ENCODE measurements at regions not wholly inside any gene's neighbourhood (a gene's known extent, or its start where the extent isn't known, plus 50 kb on each side); places are given as distances from the start of the nearest gene placed in this dataset.

DNA sequence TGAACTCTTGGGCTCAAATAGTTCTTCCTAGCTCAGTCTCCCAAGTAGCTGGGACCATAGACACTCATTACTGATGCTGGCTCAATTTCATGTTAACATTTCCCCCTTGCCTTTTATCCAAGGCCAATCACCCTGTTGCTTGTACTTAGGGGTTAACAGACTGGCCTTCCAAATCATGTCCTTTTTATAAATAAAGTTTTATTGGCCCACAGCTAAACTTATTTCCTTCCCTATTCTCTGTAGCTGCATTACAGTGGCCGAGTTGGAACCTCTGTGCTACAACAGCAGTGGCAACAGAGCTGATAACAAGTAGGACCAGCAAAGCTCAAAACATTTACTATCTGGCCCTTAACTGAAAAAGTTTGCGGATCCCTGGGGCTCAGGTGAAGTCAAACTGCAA lies 109.8 kb downstream of the ZFP64 start:
- TF ChIP-seq POLR2A (IDR thresholded peaks at IDR 0.05) (no peak), POLR2AphosphoS5 (IDR thresholded peaks at IDR 0.05) (no peak)
- TF ChIP-seq, protein P1, sequence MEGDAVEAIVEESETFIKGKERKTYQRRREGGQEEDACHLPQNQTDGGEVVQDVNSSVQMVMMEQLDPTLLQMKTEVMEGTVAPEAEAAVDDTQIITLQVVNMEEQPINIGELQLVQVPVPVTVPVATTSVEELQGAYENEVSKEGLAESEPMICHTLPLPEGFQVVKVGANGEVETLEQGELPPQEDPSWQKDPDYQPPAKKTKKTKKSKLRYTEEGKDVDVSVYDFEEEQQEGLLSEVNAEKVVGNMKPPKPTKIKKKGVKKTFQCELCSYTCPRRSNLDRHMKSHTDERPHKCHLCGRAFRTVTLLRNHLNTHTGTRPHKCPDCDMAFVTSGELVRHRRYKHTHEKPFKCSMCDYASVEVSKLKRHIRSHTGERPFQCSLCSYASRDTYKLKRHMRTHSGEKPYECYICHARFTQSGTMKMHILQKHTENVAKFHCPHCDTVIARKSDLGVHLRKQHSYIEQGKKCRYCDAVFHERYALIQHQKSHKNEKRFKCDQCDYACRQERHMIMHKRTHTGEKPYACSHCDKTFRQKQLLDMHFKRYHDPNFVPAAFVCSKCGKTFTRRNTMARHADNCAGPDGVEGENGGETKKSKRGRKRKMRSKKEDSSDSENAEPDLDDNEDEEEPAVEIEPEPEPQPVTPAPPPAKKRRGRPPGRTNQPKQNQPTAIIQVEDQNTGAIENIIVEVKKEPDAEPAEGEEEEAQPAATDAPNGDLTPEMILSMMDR (IDR thresholded peaks at IDR 0.05) = no peak
- intact Hi-C loops (cut with DNase I) = loop anchor here (5.0 to 10.0 kb wide), 2 partner anchors 444 to 1097 kb away; no protein-coding TSS in a partner anchor
- Histone ChIP-seq H3K27ac (no peak overlapping the region), H3K36me3 (no peaks in the 10 kb centered on the region), H3K9me3 (no peaks in the 10 kb centered on the region), H3K27me3 (replicated peaks; ENCODE audit: insufficient read depth) (no peaks in the 10 kb centered on the region), H3K4me3 (no peak overlapping the region), H3K4me1 (replicated peaks) (no peaks in the 10 kb centered on the region)
- no peak for DNase-seq (ENCODE audit: low spot score)
- WGBS = 88% methylated on average over 2 of the region's 2 CpGs

DNA sequence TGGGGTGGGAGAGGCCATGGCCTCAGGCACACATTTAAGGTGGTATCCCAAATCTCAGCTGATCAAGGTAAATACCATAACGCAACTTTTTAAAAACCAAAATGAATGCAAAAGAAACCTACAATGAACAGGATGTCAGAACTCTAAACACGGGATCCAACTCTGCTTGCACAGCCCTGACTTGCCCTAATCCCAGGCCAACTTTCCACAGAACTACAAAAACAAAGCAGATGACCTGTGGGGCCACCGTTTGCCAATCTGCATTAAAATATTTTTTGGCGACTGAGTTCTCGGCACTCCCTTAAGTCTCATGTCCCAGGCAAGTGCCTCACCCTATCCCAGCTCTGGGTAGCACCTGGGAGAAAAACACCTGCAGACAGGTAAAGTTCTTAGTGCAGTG lies 110.5 kb downstream of the ZFP64 start:
- no peak overlapping the region for H3K4me3 ChIP-seq
- no peaks in the 10 kb centered on the region for H3K4me1 ChIP-seq (replicated peaks)
- H3K9me3 ChIP-seq = no peaks in the 10 kb centered on the region
- H3K36me3 ChIP-seq = no peaks in the 10 kb centered on the region
- no peak for DNase-seq (ENCODE audit: low spot score)
- 39% methylated on average over 5 of the region's 5 CpGs for WGBS
- H3K27ac ChIP-seq = no peak overlapping the region
- H3K27me3 ChIP-seq (replicated peaks; ENCODE audit: insufficient read depth) = no peaks in the 10 kb centered on the region
- TF ChIP-seq POLR2AphosphoS5 (IDR thresholded peaks at IDR 0.05) (no peak), POLR2A (IDR thresholded peaks at IDR 0.05) (no peak)
- TF ChIP-seq, protein P1 (IDR thresholded peaks at IDR 0.05) = no peak
- intact Hi-C loops (cut with DNase I) = loop anchor here (5.0 to 10.0 kb wide), 2 partner anchors 444 to 1096 kb away; no protein-coding TSS in a partner anchor

DNA sequence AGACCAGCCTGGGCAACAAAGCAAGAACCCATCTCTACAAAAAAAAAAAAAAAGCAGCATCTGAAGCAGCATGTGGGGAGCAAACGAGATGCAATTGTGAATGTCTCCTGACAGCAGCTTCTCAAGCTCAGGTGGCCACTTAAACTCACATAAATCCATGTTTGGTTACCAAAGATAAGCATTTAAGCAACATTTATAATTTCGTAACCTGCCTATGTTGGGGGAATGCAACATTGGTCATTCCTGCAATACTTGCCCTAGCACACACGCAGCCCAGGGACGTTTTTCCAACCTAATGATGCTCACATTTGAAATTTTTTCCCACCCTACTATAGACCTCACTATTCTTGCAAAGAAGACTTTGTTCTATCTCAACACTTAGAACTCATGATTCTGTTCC lies 113.3 kb downstream of the ZFP64 start:
- Histone ChIP-seq H3K27me3 (replicated peaks; ENCODE audit: insufficient read depth) (no peaks in the 10 kb centered on the region), H3K9me3 (no peaks in the 10 kb centered on the region), H3K27ac (no peak overlapping the region), H3K4me1 (replicated peaks) (no peaks in the 10 kb centered on the region), H3K4me3 (no peak overlapping the region), H3K36me3 (no peaks in the 10 kb centered on the region)
- TF ChIP-seq POLR2A (IDR thresholded peaks at IDR 0.05) (no peak), POLR2AphosphoS5 (IDR thresholded peaks at IDR 0.05) (no peak)
- TF ChIP-seq, protein P1 (IDR thresholded peaks at IDR 0.05) = no peak
- intact Hi-C loops (cut with DNase I) = no loop called here
- 86% methylated on average over 4 of the region's 4 CpGs for WGBS
- no peak for DNase-seq (ENCODE audit: low spot score)

DNA sequence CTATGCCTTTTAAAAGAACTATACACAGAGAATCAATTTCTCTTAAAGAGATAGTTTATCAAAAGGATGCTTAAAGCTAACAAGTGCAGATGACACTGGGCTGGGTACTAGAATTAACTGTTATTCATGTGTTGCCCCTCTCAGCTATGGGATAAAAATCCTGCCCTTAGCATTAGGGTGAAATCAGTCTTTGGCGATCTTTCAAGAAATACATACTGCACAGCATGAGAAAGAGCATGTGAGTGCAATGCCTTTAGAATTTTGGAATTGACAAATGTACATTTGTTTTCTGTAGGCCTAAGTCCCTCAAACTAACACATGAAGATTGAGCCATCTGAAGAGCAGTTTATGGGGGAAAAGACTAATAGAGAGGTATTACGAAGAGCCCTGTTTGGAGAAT lies 115.4 kb downstream of the ZFP64 start:
- TF ChIP-seq, protein P1 (IDR thresholded peaks at IDR 0.05) = no peak
- TF ChIP-seq POLR2AphosphoS5 (IDR thresholded peaks at IDR 0.05) (no peak), POLR2A (IDR thresholded peaks at IDR 0.05) (no peak)
- 68% methylated on average over 2 of the region's 2 CpGs for WGBS
- DNase-seq (ENCODE audit: low spot score) = no peak
- H3K36me3 ChIP-seq = no peaks in the 10 kb centered on the region
- H3K27ac ChIP-seq = no peak overlapping the region
- H3K4me3 ChIP-seq = no peak overlapping the region
- intact Hi-C loops (cut with DNase I) = no loop called here
- H3K27me3 ChIP-seq (replicated peaks; ENCODE audit: insufficient read depth) = no peaks in the 10 kb centered on the region
- H3K9me3 ChIP-seq = no peaks in the 10 kb centered on the region
- no peaks in the 10 kb centered on the region for H3K4me1 ChIP-seq (replicated peaks)

DNA sequence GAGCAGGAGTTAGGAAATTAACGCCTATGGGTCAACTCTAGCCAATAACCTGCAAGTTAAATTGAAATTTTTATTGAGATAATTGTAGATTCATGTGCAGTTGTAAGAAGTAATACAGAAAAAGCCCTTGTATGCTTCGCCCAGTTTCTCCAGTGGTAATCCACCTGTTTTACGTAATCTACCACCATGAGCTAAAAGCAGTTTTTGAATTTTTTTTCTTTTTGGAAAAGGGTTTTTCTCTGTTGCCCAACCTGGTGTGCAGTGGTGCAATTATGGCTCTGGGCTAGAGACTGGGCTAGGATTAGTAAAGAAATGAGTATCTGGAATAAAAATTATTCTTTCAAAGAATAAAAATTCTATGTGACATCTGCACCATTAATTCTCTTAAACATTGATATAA lies 116.2 kb downstream of the ZFP64 start:
- no peak for DNase-seq (ENCODE audit: low spot score)
- WGBS = 98% methylated on average over 3 of the region's 3 CpGs
- no peak overlapping the region for H3K27ac ChIP-seq
- H3K9me3 ChIP-seq = no peaks in the 10 kb centered on the region
- H3K4me3 ChIP-seq = no peak overlapping the region
- TF ChIP-seq, protein P1 (IDR thresholded peaks at IDR 0.05) = no peak
- TF ChIP-seq POLR2AphosphoS5 (IDR thresholded peaks at IDR 0.05) = no peak
- no peak for TF ChIP-seq POLR2A (IDR thresholded peaks at IDR 0.05)
- no peaks in the 10 kb centered on the region for H3K4me1 ChIP-seq (replicated peaks)
- no peaks in the 10 kb centered on the region for H3K27me3 ChIP-seq (replicated peaks; ENCODE audit: insufficient read depth)
- H3K36me3 ChIP-seq = no peaks in the 10 kb centered on the region
- intact Hi-C loops (cut with DNase I) = no loop called here
